ENCODE measurements at regions not wholly inside any gene's neighbourhood (a gene's known extent, or its start where the extent isn't known, plus 50 kb on each side); places are given as distances from the start of the nearest gene placed in this dataset.

DNA sequence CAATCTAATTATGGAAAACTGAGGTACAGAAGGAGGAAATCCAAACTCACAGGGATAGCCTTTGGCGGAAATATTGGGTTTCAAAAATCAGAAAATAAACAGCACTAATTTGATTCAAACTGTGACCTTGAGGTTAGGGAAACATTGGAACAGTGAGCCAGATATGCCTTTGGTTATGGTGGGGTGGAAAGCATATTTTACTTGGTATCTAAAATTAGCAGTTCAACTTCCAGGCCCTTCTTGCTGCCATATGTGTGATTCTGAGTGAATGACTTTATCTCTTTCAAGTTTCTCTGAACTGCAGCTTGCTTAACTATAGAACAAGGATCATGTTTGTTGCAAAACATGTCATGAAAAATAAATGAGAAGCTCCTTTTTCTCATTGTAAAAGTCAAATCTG lies 240.9 kb upstream of the VEGFC start:
- TF ChIP-seq CTCF (IDR thresholded peaks at IDR 0.05) (no peak), ZFX (IDR thresholded peaks at IDR 0.05; ENCODE audit: borderline replicate concordance) (no peak)
- no peak overlapping the region for H3K27ac ChIP-seq

DNA sequence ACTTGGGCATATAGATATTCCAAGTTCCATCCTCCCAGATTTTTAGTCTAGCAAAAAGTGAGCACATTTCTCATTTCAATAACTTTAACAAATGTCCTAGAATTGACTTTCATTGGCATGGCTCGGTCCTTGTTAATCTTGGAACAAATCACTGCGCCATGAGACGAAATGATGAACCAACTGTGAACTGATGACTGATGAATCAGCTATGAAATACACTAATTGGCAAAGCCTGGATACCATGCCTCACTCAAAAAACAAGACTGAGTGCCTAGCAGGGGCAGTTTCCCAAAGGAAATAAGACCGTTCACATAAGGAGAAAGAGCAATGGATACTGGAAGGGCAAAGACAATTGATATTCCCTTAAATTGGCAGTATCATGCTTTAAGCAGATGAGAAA lies 248.6 kb upstream of the VEGFC start:
- H3K27ac ChIP-seq: no peak overlapping the region
- no peak for TF ChIP-seq ZFX (IDR thresholded peaks at IDR 0.05; ENCODE audit: borderline replicate concordance)
- TF ChIP-seq CTCF (IDR thresholded peaks at IDR 0.05): no peak

DNA sequence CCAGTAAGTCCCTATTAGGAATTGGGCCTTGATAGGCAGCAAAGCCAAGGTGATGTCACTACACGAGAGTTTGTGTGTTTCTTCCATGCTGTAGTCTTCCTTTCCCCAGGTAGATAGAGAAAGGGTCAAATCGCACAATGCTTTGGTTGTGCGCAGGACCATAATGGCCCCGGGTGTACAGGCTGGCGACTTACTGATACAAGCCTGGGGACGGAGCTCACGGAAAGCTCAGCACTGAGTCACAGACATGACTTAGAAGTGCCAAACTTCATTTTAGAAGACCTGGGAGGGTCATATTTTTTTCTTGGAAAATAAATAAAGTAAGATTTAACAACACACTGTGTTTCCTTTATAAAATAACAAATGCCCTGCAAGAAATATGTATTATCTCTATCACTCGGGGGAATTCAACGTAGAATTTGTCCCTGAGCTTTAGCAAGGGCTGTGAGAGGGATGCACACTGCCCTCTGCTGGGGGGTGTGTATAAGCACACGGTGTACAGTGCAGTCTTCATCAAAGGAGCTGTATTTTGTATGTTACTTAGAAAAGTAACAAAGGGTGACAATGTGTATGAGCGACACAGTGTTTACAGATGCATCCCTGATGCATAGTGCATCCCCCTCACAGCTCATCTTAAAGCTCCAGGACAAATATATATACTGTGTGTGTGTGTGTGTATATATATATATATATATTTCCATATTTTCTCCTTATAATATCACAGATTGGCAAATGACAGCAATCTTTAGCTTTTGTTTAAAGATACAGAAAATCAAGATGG lies 254.5 kb upstream of the VEGFC start:
- H3K27ac ChIP-seq: no peak overlapping the region
- TF ChIP-seq ZFX (IDR thresholded peaks at IDR 0.05; ENCODE audit: borderline replicate concordance) (no peak), CTCF (IDR thresholded peaks at IDR 0.05) (peak; percentile 92)

DNA sequence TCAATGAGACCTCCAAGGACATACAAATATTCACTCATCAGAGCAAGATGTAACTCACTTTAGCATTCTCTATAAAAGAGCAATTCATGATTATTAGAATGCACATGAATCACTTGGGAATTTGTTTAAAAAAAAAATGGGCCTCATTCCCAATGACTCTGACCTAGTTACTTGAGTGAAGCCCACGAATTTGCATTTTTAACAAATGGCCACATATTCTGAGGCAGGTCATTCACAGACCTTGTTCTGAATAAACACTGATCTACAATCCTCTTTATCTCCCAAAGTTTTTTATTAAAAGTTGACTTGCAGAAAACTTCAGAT lies 255.1 kb upstream of the VEGFC start:
- H3K27ac ChIP-seq: no peak overlapping the region
- TF ChIP-seq CTCF (IDR thresholded peaks at IDR 0.05) (no peak), ZFX (IDR thresholded peaks at IDR 0.05; ENCODE audit: borderline replicate concordance) (no peak)

DNA sequence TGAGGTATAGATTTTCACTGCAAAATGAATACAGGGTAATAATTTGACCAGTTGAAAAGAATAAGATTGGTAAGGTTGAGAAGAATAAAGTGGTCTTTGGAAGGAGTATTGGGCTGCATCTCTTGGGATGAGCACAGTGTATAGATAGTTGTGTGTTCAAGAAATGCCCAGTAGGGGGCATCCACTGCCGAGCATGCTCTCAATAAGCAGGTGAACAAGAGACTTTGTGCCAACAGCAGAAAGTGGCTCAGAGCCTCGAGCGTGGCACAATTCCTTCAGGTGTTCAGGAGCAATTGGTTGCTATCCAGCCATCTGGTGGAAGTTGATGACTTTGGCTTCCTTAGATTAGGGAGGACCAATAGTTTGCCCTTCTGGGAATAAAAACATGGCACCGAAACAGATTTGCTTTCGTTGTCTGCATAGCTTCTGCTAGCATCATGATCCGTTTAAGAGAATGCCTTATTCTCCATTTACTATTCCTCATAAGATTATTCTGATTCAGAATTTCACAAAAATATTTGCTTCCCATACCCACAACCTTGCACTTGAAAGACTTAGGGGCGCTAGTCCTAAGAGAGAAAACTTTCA lies 258.1 kb upstream of the NEIL3 start:
- TF ChIP-seq ZFX (IDR thresholded peaks at IDR 0.05; ENCODE audit: borderline replicate concordance): no peak
- TF ChIP-seq CTCF (IDR thresholded peaks at IDR 0.05): peak; percentile 86

DNA sequence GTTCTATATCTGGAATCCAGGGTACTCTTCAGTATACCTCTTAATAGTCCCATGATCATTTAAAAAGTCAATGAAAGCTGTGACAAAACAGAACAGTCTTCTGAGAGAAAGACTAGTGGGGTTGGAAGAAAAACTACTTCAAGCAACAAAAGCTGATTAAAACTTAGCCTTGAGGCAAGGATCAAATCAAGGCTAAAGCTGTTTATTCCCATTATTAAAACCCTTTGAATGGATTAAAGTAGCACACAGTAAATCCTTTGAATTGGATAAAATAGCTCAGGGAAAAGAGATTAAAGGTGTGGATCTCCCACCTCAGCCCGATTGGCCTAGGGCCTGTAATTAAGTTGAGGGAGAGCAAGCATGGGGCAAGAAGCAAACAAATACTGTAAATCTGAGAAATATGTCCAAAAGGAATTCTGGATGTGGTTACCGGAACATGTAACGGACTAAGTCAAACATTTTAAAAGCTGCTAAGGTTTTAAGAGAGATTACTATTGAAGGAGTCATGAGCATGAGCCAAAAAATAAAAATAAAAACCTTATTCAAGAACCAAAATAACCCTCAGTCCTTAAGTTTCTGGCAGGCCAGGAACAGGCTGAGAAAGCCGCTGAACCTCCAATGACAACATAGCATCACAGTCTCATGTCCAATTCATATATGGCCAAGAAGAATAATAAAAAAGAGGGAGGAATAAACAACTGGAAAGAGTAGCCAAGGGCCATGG lies 257.3 kb upstream of the NEIL3 start:
- no peak overlapping the region for H3K27ac ChIP-seq
- no peak for TF ChIP-seq ZFX (IDR thresholded peaks at IDR 0.05; ENCODE audit: borderline replicate concordance)
- TF ChIP-seq CTCF (IDR thresholded peaks at IDR 0.05): no peak

More for the DNA sequence above, 258.1 kb upstream of the NEIL3 start:
- no peak overlapping the region for H3K27ac ChIP-seq

DNA sequence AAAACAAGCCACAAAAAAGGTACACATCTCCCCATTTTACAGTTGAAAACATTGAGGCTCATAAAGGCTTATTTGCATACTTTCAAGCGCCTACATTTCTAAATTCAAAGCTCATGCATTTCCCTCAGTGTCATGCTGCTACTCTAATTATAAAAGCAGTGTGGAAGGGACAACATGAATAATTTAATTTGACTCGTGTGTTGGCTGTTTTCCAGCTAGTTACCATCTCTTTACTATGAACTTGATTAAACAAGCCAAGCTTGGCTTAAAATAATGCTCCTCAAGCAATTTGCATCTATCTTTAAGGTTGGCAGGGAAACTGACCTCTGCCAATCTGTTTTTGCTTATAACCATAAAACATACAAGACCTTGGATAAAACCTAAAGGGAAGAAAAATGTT lies 252.5 kb upstream of the NEIL3 start:
- no peak for TF ChIP-seq ZFX (IDR thresholded peaks at IDR 0.05; ENCODE audit: borderline replicate concordance)
- no peak for TF ChIP-seq CTCF (IDR thresholded peaks at IDR 0.05)
- no peak overlapping the region for H3K27ac ChIP-seq
